ENCODE measurements at regions not wholly inside any gene's neighbourhood (a gene's known extent, or its start where the extent isn't known, plus 50 kb on each side); places are given as distances from the start of the nearest gene placed in this dataset.

DNA sequence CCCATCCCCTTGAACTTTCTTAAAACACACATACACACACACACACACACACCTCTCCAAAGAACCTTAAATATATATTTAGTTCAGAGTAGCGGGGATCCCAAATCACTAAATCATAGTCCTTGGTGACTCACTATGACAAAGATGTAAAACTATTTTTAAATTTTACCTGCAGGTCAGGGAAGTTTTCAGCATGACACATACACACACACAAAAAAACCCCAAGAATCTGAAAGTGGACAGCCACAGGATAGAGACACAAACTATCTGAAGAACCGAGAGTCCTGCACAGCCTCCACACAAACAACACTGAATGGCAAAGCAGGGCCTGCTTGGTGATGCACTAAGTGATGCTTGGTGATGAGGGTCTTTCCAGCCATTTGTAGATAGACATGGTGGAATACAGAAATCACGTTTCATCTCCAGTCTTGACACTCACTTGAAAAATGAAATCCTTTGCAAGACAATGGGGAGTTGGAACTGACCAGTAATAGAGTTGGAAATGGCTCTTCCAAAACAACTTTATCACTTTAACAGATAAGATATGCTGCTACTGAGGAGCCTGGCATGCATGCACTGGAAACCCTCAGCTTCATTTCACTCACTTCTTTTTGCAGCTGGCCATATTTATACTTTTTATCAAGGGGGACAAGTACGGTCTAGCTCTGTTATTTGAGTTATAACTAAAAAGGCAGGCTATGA lies 307.3 kb downstream of the RAPGEF2 start:
- DNase-seq (ENCODE audit: low read depth) = peak; percentile 51
- TF ChIP-seq, protein P1, sequence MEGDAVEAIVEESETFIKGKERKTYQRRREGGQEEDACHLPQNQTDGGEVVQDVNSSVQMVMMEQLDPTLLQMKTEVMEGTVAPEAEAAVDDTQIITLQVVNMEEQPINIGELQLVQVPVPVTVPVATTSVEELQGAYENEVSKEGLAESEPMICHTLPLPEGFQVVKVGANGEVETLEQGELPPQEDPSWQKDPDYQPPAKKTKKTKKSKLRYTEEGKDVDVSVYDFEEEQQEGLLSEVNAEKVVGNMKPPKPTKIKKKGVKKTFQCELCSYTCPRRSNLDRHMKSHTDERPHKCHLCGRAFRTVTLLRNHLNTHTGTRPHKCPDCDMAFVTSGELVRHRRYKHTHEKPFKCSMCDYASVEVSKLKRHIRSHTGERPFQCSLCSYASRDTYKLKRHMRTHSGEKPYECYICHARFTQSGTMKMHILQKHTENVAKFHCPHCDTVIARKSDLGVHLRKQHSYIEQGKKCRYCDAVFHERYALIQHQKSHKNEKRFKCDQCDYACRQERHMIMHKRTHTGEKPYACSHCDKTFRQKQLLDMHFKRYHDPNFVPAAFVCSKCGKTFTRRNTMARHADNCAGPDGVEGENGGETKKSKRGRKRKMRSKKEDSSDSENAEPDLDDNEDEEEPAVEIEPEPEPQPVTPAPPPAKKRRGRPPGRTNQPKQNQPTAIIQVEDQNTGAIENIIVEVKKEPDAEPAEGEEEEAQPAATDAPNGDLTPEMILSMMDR (IDR thresholded peaks at IDR 0.05; ENCODE audit: insufficient read depth, low read length) = no peak
- H3K4me3 ChIP-seq (ENCODE audit: low read depth, low read length) = no peak overlapping the region

- DNase-seq (ENCODE audit: low read depth) = no peak
- no peak overlapping the region for H3K4me3 ChIP-seq (ENCODE audit: low read depth, low read length)
- TF ChIP-seq, protein P1 (IDR thresholded peaks at IDR 0.05; ENCODE audit: insufficient read depth, low read length) = no peak
These were observed 308.0 kb downstream of the RAPGEF2 start for GRCh38 chr4:159410891-159411290.

DNA sequence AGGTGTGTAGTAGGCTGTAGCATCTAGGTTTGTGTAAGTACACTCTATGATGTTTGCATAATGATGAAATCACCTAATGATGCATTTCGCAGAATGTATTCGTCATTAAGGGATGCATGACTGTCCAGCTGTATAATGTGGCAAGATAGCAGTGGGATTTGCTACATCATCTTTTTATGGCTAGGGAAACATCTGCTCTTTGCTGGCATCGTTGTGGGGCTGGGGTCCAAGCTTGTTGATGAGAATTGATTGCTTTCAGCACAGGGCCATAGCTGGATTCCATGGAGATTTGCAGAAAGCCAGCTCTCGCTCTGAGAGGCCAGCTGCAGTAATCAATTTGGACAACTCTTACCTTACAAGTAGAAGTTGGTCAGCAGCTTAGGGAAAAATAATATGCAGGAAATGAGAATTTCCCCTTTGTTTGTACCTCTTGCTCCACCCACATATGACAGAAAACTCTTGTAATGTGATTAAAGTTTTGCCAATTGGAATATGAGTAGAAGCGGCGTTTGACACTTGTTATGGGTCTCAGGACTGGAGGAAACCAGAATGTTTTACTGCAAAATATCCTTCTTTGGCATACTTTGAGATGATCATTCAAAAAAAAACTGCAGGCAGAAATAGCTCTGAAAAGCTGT lies 310.5 kb downstream of the RAPGEF2 start:
- TF ChIP-seq, protein P1 (IDR thresholded peaks at IDR 0.05; ENCODE audit: insufficient read depth, low read length) = no peak
- H3K4me3 ChIP-seq (ENCODE audit: low read depth, low read length) = no peak overlapping the region
- DNase-seq (ENCODE audit: low read depth) = peak; percentile 27

DNA sequence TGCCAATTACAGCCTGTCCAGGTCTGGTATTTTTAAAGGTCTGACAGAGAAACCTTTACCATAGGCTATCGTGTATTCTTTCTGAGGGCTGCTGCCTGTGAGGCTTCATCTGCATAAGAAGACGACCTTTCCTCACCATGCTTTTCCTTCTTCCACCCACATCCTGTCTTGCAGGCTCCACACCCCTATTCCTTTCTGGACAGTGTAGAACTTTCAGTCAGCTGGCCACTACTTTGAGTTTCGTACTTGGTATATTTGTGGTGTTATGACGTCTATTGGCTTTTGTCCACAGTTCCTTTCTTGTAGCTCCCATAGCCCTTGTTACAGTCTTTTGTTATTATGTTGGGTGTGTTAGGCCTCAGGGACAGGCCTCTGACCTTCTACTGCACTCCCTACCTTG lies 311.4 kb downstream of the RAPGEF2 start:
- no peak overlapping the region for H3K4me3 ChIP-seq (ENCODE audit: low read depth, low read length)
- TF ChIP-seq, protein P1 (IDR thresholded peaks at IDR 0.05; ENCODE audit: insufficient read depth, low read length) = no peak
- no peak for DNase-seq (ENCODE audit: low read depth)

DNA sequence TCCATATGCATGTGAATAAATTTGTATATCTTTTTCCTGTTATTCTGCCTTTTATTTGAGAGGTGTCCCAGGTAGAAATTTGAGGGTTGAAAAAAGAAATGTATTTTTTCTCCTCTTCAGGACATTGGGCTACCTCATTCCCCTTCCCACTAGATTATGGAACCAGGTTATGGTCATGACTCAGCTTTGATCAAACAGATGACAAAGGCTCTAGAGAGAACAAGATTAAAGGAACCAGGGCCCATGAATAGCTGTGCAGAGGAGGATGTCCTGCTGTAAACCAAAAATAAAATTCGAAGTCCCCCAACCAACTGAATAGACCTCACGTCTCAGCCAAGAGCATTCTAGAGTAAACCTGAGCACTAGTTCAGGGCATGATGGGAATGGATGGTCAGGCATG lies 313.2 kb downstream of the RAPGEF2 start:
- TF ChIP-seq, protein P1 (IDR thresholded peaks at IDR 0.05; ENCODE audit: insufficient read depth, low read length) = no peak
- DNase-seq (ENCODE audit: low read depth) = no peak
- H3K4me3 ChIP-seq (ENCODE audit: low read depth, low read length) = no peak overlapping the region

GRCh38 chr4:159416996-159417395 lies 314.1 kb downstream of the RAPGEF2 start:
- TF ChIP-seq, protein P1 (IDR thresholded peaks at IDR 0.05; ENCODE audit: insufficient read depth, low read length) = no peak
- H3K4me3 ChIP-seq (ENCODE audit: low read depth, low read length) = no peak overlapping the region
- no peak for DNase-seq (ENCODE audit: low read depth)

All from fibroblast of the aortic adventitia (primary cell).